HepG2 (cell line): ENCODE measurements at regions not wholly inside any gene's neighbourhood (a gene's known extent, or its start where the extent isn't known, plus 50 kb on each side); places are given as distances from the start of the nearest gene placed in this dataset.

Source experiments
- ATAC-seq: fragments of 200-7000 bp; cut with Tn5 transposase; 3 replicates; pipeline ENCODE4 v1.9.1; 2020; ENCODE audit warnings: mild to moderate bottlenecking, moderate library complexity
- BruUV-seq: library from RNA; stranded (reverse); fragments of 400-500 nt; replicated peaks from 2 replicates; lab custom pipeline; 2021; lab: Mats Ljungman, UMichigan
- CTCF ChIA-PET: fragments of 300-600 bp; formaldehyde crosslinking; extraction: SDS; loops from one replicate; lab custom pipeline; 2021; ENCODE audit warnings: low total read pairs, inconsistent platforms, low intra/inter-chr PET ratio; lab: Yijun Ruan, JAX
- POLR2A ChIA-PET: fragments of 350-600 bp; sonication (Branson Sonifier 250); formaldehyde crosslinking; loops from one replicate; lab custom pipeline; 2020; ENCODE audit warnings: antibody characterized with exemption, inconsistent platforms; lab: Yijun Ruan, JAX
- DNase-seq: peaks from one replicate; pipeline ENCODE4 v3.0.0-alpha.2; 2015; ENCODE audit warnings: low spot score
- FAIRE-seq: peaks from 3 replicates; lab custom pipeline; 2011; peaks lifted over from hg19 to GRCh38; lab: Jason Lieb, UNC
- H2AFZ ChIP-seq: one replicate; pipeline ENCODE4 v1.6.1; 2011; ENCODE audit warnings: low read length, inconsistent platforms
- H3K27ac ChIP-seq: fragments of 300-600 bp; 3 replicates; pipeline ENCODE4 v1.8.0; 2011; ENCODE audit warnings: mixed run types, mild to moderate bottlenecking, mixed read lengths, low read length, inconsistent platforms; ENCODE audit not compliant: insufficient read depth; ENCODE audit errors: extremely low read length
- H3K27me3 ChIP-seq, 2 experiments: fragments of 200-600 bp in 1 of 2; 2 replicates in 1 of 2; 3 replicates in 1 of 2; pipeline versions ENCODE4 v1.6.0 to v1.8.0; 2011; ENCODE audit warnings: low read length in 2 of 2, mild to moderate bottlenecking in 2 of 2, moderate library complexity in 2 of 2, inconsistent platforms in 1 of 2; ENCODE audit not compliant: insufficient read depth in 2 of 2, control insufficient read depth in 1 of 2
- H3K36me3 ChIP-seq, 2 experiments: fragments of 200-600 bp in 1 of 2; replicated peaks in 1 of 2; 2 replicates in 1 of 2; 3 replicates in 1 of 2; pipeline versions ENCODE4 v1.5.1 to v1.8.0; 2011; ENCODE audit warnings: low read length in 2 of 2, inconsistent platforms in 1 of 2; ENCODE audit not compliant: insufficient read depth in 2 of 2, control insufficient read depth in 1 of 2
- H3K4me1 ChIP-seq: 2 replicates; pipeline ENCODE4 v1.5.1; 2012; ENCODE audit warnings: low read length, inconsistent platforms; ENCODE audit not compliant: insufficient read depth
- H3K4me2 ChIP-seq: 2 replicates; pipeline ENCODE4 v1.6.0; 2011; ENCODE audit warnings: low read depth, low read length, inconsistent platforms
- H3K4me3 ChIP-seq, 3 experiments: fragments of 200-600 bp in 1 of 3; sonication (generic), shearing (Covaris generic) in 1 of 3; replicated peaks in 1 of 3; 2 replicates each; pipeline ENCODE4 v1.5.1; 2011 to 2016; ENCODE audit warnings: low read length in 3 of 3, inconsistent platforms in 2 of 3, low read depth in 2 of 3, mild to moderate bottlenecking in 2 of 3, control low read depth in 1 of 3, mixed read lengths in 1 of 3; ENCODE audit not compliant: insufficient read depth in 1 of 3
- H3K79me2 ChIP-seq: one replicate; pipeline ENCODE4 v1.6.1; 2011; ENCODE audit warnings: low read length, inconsistent platforms; ENCODE audit not compliant: insufficient read depth
- H3K9ac ChIP-seq: 2 replicates; pipeline ENCODE4 v1.6.0; 2011; ENCODE audit warnings: mild to moderate bottlenecking, low read depth, low read length, inconsistent platforms; ENCODE audit not compliant: insufficient read depth
- H3K9me3 ChIP-seq: 2 replicates; pipeline ENCODE4 v1.5.1; 2012; ENCODE audit warnings: mild to moderate bottlenecking, low read length
- H4K20me1 ChIP-seq: 2 replicates; pipeline ENCODE4 v1.6.0; 2011; ENCODE audit warnings: inconsistent platforms, mild to moderate bottlenecking, low read length, moderate library complexity; ENCODE audit not compliant: insufficient read depth
- FOXP1 ChIP-seq, 2 experiments: fragments of 450-650 bp in 1 of 2; IDR thresholded peaks; 2 replicates each; pipeline ENCODE4 v1.6.1; 2017 to 2018; ENCODE audit warnings: antibody characterized with exemption in 1 of 2
- MAFK ChIP-seq, 2 experiments: IDR thresholded peaks in 1 of 2; conservative IDR thresholded peaks in 1 of 2; 2 replicates each; pipeline ENCODE4 v1.6.1; 2011; ENCODE audit warnings: improper control_type of control experiment in 2 of 2, low read length in 2 of 2
- ZBTB7B ChIP-seq: sonication (generic); formaldehyde crosslinking; IDR thresholded peaks from 2 replicates; pipeline ENCODE4 v1.4.0; 2020; ENCODE audit warnings: missing genetic modification reagents
- ZNF207 ChIP-seq: fragments of 450-650 bp; IDR thresholded peaks from 2 replicates; pipeline ENCODE4 v1.6.1; 2016; ENCODE audit warnings: antibody characterized with exemption, borderline replicate concordance
- ZNF326 ChIP-seq: sonication (generic); formaldehyde crosslinking; IDR thresholded peaks from 2 replicates; pipeline ENCODE4 v1.4.0; 2020; ENCODE audit warnings: missing genetic modification reagents, borderline replicate concordance
- ZNF343 ChIP-seq: sonication (generic); formaldehyde crosslinking; IDR thresholded peaks from 2 replicates; pipeline ENCODE4 v1.4.0; 2020; ENCODE audit warnings: mild to moderate bottlenecking, missing genetic modification reagents
- ZNF446 ChIP-seq: sonication (generic); formaldehyde crosslinking; IDR thresholded peaks from 2 replicates; pipeline ENCODE4 v1.5.0; 2020; ENCODE audit warnings: mild to moderate bottlenecking, missing genetic modification reagents
- ZNF766 ChIP-seq: sonication (generic); formaldehyde crosslinking; IDR thresholded peaks from 2 replicates; pipeline ENCODE4 v1.5.0; 2020; ENCODE audit warnings: missing genetic modification reagents, borderline replicate concordance
- ZSCAN12 ChIP-seq: sonication (generic); formaldehyde crosslinking; IDR thresholded peaks from 2 replicates; pipeline ENCODE4 v1.9.0; 2021; ENCODE audit warnings: mild to moderate bottlenecking, missing genetic modification reagents
- WGBS: methylation state at CpG from one replicate; pipeline ENCODE4 v1.1.6; 2017; ENCODE audit warnings: low lambda C conversion rate; 5-methylcytosine and 5-hydroxymethylcytosine counted together
- in situ Hi-C: cut with HindIII; loops from 2 replicates; pipeline ENCODE4 v1.10.0; 2017; ENCODE audit warnings: low pct_unique_long_range_greater_than_20kb; ENCODE audit not compliant: extremely low pct_ligation_motif_present
- intact Hi-C: fragments of 100-400 bp; cut with micrococcal nuclease; formaldehyde crosslinking; loops from one replicate; pipeline ENCODE4 v1.10.0; 2022; ENCODE audit not compliant: unreplicated experiment
- TF ChIP-seq, protein P1 (sequence below): sonication (generic); formaldehyde crosslinking; IDR thresholded peaks from 2 replicates; pipeline ENCODE4 v1.5.0; 2020; ENCODE audit warnings: missing genetic modification reagents
- TF ChIP-seq, protein P2 (sequence below): sonication (generic); formaldehyde crosslinking; IDR thresholded peaks from 2 replicates; pipeline ENCODE4 v1.4.0; 2020; ENCODE audit warnings: mild to moderate bottlenecking, low read depth, missing genetic modification reagents

DNA sequence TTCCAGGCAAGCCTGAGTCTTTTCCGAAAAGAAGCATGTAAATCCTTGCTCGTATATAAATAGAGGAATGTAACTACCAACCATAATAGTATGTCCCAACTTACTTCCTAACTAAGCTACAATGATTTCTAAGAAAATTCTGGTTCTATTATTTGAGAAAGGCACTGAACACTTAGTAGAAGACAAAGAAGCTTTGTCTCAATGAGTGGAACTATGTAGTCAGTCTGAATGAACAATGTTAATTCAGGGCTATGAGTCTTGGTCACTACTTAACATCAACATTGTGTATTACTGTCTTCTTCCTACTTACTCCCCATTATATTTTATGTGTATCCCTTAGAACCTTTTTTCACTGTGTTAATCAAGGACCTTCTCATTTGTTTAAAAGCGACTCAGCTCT is 206.0 kb downstream of the CYB561 start:
- FAIRE-seq (no peak), DNase-seq (no peak), ATAC-seq (no peak)
- BruUV-seq = no TSS peak
- H4K20me1 ChIP-seq = no peaks in the 10 kb centered on the region
- POLR2A ChIA-PET = no interaction called here
- H3K27ac ChIP-seq = no peak overlapping the region
- no peaks in the 10 kb centered on the region for H3K36me3 ChIP-seq
- H3K9me3 ChIP-seq = no peaks in the 10 kb centered on the region
- H3K9ac ChIP-seq = no peak overlapping the region
- peaks cover 0 to 7% of the 10 kb centered on the region in 2 experiments; a peak in 3 of 5 replicates for H3K27me3 ChIP-seq
- WGBS = 0% methylated on average over 3 of the region's 3 CpGs
- TF ChIP-seq ZNF207 (no peak), MAFK (conservative IDR thresholded peaks at IDR 0.05 in 1 of 2, IDR thresholded peaks at IDR 0.05 in 1 of 2; ENCODE audit: low read length in 2 of 2) (no peak), ZNF343 (CRISPR knock-in tag) (no peak), ZNF766 (no peak), ZBTB7B (no peak), ZNF446 (CRISPR knock-in tag) (no peak), ZNF326 (CRISPR knock-in tag) (no peak), ZSCAN12 (CRISPR knock-in tag) (no peak), FOXP1 (IDR thresholded peaks at IDR 0.05) (no peak), FOXP1 (CRISPR knock-in tag; IDR thresholded peaks at IDR 0.05) (no peak)
- TF ChIP-seq, protein P1, sequence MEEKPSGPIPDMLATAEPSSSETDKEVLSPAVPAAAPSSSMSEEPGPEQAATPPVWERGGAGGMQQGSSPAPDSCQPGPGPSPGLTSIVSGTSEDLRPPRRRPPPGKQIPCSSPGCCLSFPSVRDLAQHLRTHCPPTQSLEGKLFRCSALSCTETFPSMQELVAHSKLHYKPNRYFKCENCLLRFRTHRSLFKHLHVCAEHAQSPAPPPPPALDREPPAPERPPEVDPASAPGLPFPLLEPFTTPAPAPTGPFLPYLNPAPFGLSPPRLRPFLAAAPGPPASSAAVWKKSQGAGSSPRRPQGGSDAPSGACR = no peak
- TF ChIP-seq, protein P2, sequence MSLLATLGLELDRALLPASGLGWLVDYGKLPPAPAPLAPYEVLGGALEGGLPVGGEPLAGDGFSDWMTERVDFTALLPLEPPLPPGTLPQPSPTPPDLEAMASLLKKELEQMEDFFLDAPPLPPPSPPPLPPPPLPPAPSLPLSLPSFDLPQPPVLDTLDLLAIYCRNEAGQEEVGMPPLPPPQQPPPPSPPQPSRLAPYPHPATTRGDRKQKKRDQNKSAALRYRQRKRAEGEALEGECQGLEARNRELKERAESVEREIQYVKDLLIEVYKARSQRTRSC = no peak
- in situ Hi-C loops (no loop called here), intact Hi-C loops (no loop called here)
- no peaks in the 10 kb centered on the region for H3K79me2 ChIP-seq
- no peak overlapping the region for H2AFZ ChIP-seq
- no peak overlapping the region for H3K4me3 ChIP-seq
- H3K4me1 ChIP-seq = no peaks in the 10 kb centered on the region
- CTCF ChIA-PET = no interaction called here
- H3K4me2 ChIP-seq = no peak overlapping the region
